SU-DHL-6 (cell line): ENCODE measurements at regions not wholly inside any gene's neighbourhood (a gene's known extent, or its start where the extent isn't known, plus 50 kb on each side); places are given as distances from the start of the nearest gene placed in this dataset.

Source experiments
- H2AFZ ChIP-seq: fragments of 200-600 bp; sonication (generic); 2 replicates; pipeline ENCODE4 v1.6.1; 2014; ENCODE audit warnings: low read depth, mild to moderate bottlenecking, moderate library complexity, mixed read lengths, antibody characterized with exemption, low read length; ENCODE audit not compliant: severe bottlenecking
- H3F3A ChIP-seq: fragments of 200-600 bp; shearing (Covaris generic); 2 replicates; pipeline ENCODE4 v1.6.0; 2016; ENCODE audit warnings: antibody characterized with exemption, mild to moderate bottlenecking; ENCODE audit not compliant: insufficient read depth
- H3K27ac ChIP-seq: fragments of 200-600 bp; sonication (generic); 2 replicates; pipeline ENCODE4 v1.5.1; 2016; ENCODE audit warnings: low read depth, mild to moderate bottlenecking, low read length, moderate library complexity, mixed read lengths
- H3K27me3 ChIP-seq: fragments of 200-600 bp; sonication (generic), shearing (Covaris generic); 2 replicates; pipeline ENCODE4 v1.6.0; 2014; ENCODE audit warnings: mild to moderate bottlenecking, low read length
- H3K36me3 ChIP-seq: fragments of 200-600 bp; sonication (generic); 2 replicates; pipeline ENCODE4 v1.6.1; 2014; ENCODE audit warnings: mild to moderate bottlenecking, low read length, mixed read lengths
- H3K4me2 ChIP-seq: fragments of 300-600, 200-600 bp; shearing (Covaris generic), sonication (generic); 2 replicates; pipeline ENCODE4 v1.6.0; 2014; ENCODE audit warnings: low read length, low read depth, mild to moderate bottlenecking; ENCODE audit not compliant: poor library complexity, severe bottlenecking
- H3K4me3 ChIP-seq: fragments of 200-600 bp; sonication (generic); 2 replicates; pipeline ENCODE4 v1.5.1; 2014; ENCODE audit warnings: antibody characterized with exemption, low read length, mild to moderate bottlenecking, mixed read lengths; ENCODE audit not compliant: insufficient read depth, poor library complexity, severe bottlenecking
- H3K79me2 ChIP-seq: fragments of 200-600 bp; sonication (generic); 2 replicates; pipeline ENCODE4 v1.6.1; 2014; ENCODE audit warnings: mild to moderate bottlenecking, low read length, moderate library complexity; ENCODE audit not compliant: insufficient read depth
- H3K9ac ChIP-seq: fragments of 200-600 bp; sonication (generic); 2 replicates; pipeline ENCODE4 v1.7.0; 2014; ENCODE audit warnings: mild to moderate bottlenecking, low read length
- H3K9me2 ChIP-seq: fragments of 200-600 bp; sonication (generic); replicated peaks from 2 replicates; pipeline ENCODE4 v1.6.1; 2014; ENCODE audit warnings: low read length; ENCODE audit not compliant: insufficient read depth
- H3K9me3 ChIP-seq: fragments of 200-600 bp; sonication (generic); 2 replicates; pipeline ENCODE4 v1.6.1; 2014; ENCODE audit warnings: low read length, mixed read lengths; ENCODE audit not compliant: insufficient read depth
- H4K20me1 ChIP-seq: fragments of 200-600 bp; sonication (generic); 2 replicates; pipeline ENCODE4 v1.6.1; 2014; ENCODE audit warnings: low read depth, mild to moderate bottlenecking, antibody characterized with exemption, low read length, moderate library complexity, mixed read lengths
- CTCF ChIP-seq: fragments of 200-600 bp; sonication (generic); IDR thresholded peaks from one replicate; pipeline ENCODE4 v1.5.1; 2017; ENCODE audit warnings: antibody characterized with exemption, mild to moderate bottlenecking, low read length, moderate library complexity; ENCODE audit not compliant: insufficient read depth, poor library complexity, severe bottlenecking
- EZH2phosphoT487 ChIP-seq: fragments of 200-600 bp; sonication (generic), shearing (Covaris generic); conservative IDR thresholded peaks from 2 replicates; pipeline ENCODE4 v1.6.1; 2018; ENCODE audit warnings: mild to moderate bottlenecking, antibody characterized with exemption, low read length, moderate library complexity, mixed read lengths

GRCh38 chr9:108103046-108103693, 613.6 kb upstream of the KLF4 start:
- Histone ChIP-seq H3K27ac (no peak overlapping the region), H2AFZ (no peak overlapping the region), H3K27me3 (no peaks in the 10 kb centered on the region), H3K9ac (no peak overlapping the region), H3K36me3 (no peaks in the 10 kb centered on the region), H3K4me2 (no peak overlapping the region), H3K79me2 (no peaks in the 10 kb centered on the region), H3F3A (no peaks in the 10 kb centered on the region), H4K20me1 (no peaks in the 10 kb centered on the region), H3K9me2 (no peaks in the 10 kb centered on the region), H3K4me3 (no peak overlapping the region), H3K9me3 (no peaks in the 10 kb centered on the region)
- TF ChIP-seq EZH2phosphoT487: no peak
- TF ChIP-seq CTCF: no peak

- H3K9me2 ChIP-seq: no peaks in the 10 kb centered on the region
- no peaks in the 10 kb centered on the region for H3K36me3 ChIP-seq
- H4K20me1 ChIP-seq: no peaks in the 10 kb centered on the region
- H3K27ac ChIP-seq: no peak overlapping the region
- H3K27me3 ChIP-seq: no peaks in the 10 kb centered on the region
- H3K9me3 ChIP-seq: no peaks in the 10 kb centered on the region
- no peaks in the 10 kb centered on the region for H3F3A ChIP-seq
- H3K4me2 ChIP-seq: no peak overlapping the region
- no peaks in the 10 kb centered on the region for H3K79me2 ChIP-seq
- TF ChIP-seq EZH2phosphoT487 (no peak), CTCF (no peak)
- H3K4me3 ChIP-seq: no peak overlapping the region
- no peak overlapping the region for H2AFZ ChIP-seq
- no peak overlapping the region for H3K9ac ChIP-seq
Observed at GRCh38 chr9:108101410-108101809, 611.8 kb upstream of the KLF4 start.

GRCh38 chr9:108100571-108100970, 611.0 kb upstream of the KLF4 start:
- no peak overlapping the region for H3K27ac ChIP-seq
- no peaks in the 10 kb centered on the region for H3K9me3 ChIP-seq
- no peak overlapping the region for H3K4me3 ChIP-seq
- H3K27me3 ChIP-seq: no peaks in the 10 kb centered on the region
- no peak overlapping the region for H3K4me2 ChIP-seq
- no peaks in the 10 kb centered on the region for H3F3A ChIP-seq
- no peak overlapping the region for H2AFZ ChIP-seq
- H3K79me2 ChIP-seq: no peaks in the 10 kb centered on the region
- no peaks in the 10 kb centered on the region for H3K9me2 ChIP-seq
- TF ChIP-seq EZH2phosphoT487 (no peak), CTCF (no peak)
- no peak overlapping the region for H3K9ac ChIP-seq
- no peaks in the 10 kb centered on the region for H4K20me1 ChIP-seq
- no peaks in the 10 kb centered on the region for H3K36me3 ChIP-seq
